H9 (cell line): ENCODE measurements at regions not wholly inside any gene's neighbourhood (a gene's known extent, or its start where the extent isn't known, plus 50 kb on each side); places are given as distances from the start of the nearest gene placed in this dataset.

Source experiments
- DNase-seq: peaks from one replicate; pipeline ENCODE4 v3.0.0-alpha.2; 2017
- H2AFZ ChIP-seq: one replicate; pipeline ENCODE4 v1.6.1; 2013; ENCODE audit warnings: mild to moderate bottlenecking, low read length, control low read depth, moderate library complexity
- H2AK5ac ChIP-seq: 2 replicates; pipeline ENCODE4 v1.6.1; 2013; ENCODE audit warnings: low read length, control low read depth, mixed read lengths; ENCODE audit not compliant: insufficient read length
- H2BK120ac ChIP-seq: one replicate; pipeline ENCODE4 v1.6.1; 2013; ENCODE audit warnings: low read depth, mild to moderate bottlenecking, low read length, control low read depth, inconsistent platforms; ENCODE audit not compliant: poor library complexity, severe bottlenecking
- H2BK12ac ChIP-seq: 2 replicates; pipeline ENCODE4 v1.6.1; 2013; ENCODE audit warnings: low read length, control low read depth, mixed read lengths, low read depth; ENCODE audit not compliant: insufficient read length
- H2BK15ac ChIP-seq: 2 replicates; pipeline ENCODE4 v1.6.1; 2013; ENCODE audit warnings: low read depth, low read length, control low read depth
- H2BK20ac ChIP-seq: one replicate; pipeline ENCODE4 v1.6.1; 2013; ENCODE audit warnings: low read depth, mild to moderate bottlenecking, low read length, control low read depth, inconsistent platforms; ENCODE audit not compliant: poor library complexity, severe bottlenecking
- H2BK5ac ChIP-seq: 2 replicates; pipeline ENCODE4 v1.6.1; 2013; ENCODE audit warnings: low read length, control low read depth, mixed read lengths; ENCODE audit not compliant: insufficient read length
- H3K14ac ChIP-seq: 2 replicates; pipeline ENCODE4 v1.6.1; 2013; ENCODE audit warnings: low read length, control low read depth; ENCODE audit not compliant: insufficient read depth
- H3K18ac ChIP-seq: 2 replicates; pipeline ENCODE4 v1.6.1; 2013; ENCODE audit warnings: low read depth, mild to moderate bottlenecking, mixed read lengths, low read length, control low read depth; ENCODE audit not compliant: insufficient read length
- H3K23ac ChIP-seq: 2 replicates; pipeline ENCODE4 v1.6.1; 2013; ENCODE audit warnings: low read length, control low read depth, mixed read lengths, low read depth; ENCODE audit not compliant: insufficient read length
- H3K23me2 ChIP-seq: 2 replicates; pipeline ENCODE4 v1.6.1; 2013; ENCODE audit warnings: low read depth, mild to moderate bottlenecking, mixed read lengths, low read length, control low read depth; ENCODE audit not compliant: insufficient read length, poor library complexity, severe bottlenecking
- H3K27ac ChIP-seq: 2 replicates; pipeline ENCODE4 v1.5.1; 2013; ENCODE audit warnings: low read length, control low read depth, mixed read lengths, low read depth; ENCODE audit not compliant: insufficient read length
- H3K27me3 ChIP-seq: 2 replicates; pipeline ENCODE4 v1.6.1; 2013; ENCODE audit warnings: low read length, control low read depth, inconsistent platforms; ENCODE audit not compliant: insufficient read depth
- H3K4ac ChIP-seq: 2 replicates; pipeline ENCODE4 v1.6.1; 2013; ENCODE audit warnings: low read depth, mild to moderate bottlenecking, control low read depth, inconsistent platforms, low read length, moderate library complexity
- H3K4me1 ChIP-seq: 2 replicates; pipeline ENCODE4 v1.6.1; 2013; ENCODE audit warnings: low read length, control low read depth, inconsistent platforms; ENCODE audit not compliant: insufficient read depth
- H3K4me2 ChIP-seq: 2 replicates; pipeline ENCODE4 v1.6.1; 2013; ENCODE audit warnings: low read length, control low read depth, mixed read lengths; ENCODE audit not compliant: insufficient read length, insufficient read depth
- H3K56ac ChIP-seq: 2 replicates; pipeline ENCODE4 v1.6.1; 2013; ENCODE audit warnings: low read depth, mild to moderate bottlenecking, mixed read lengths, low read length, control low read depth; ENCODE audit not compliant: insufficient read length
- H3K79me1 ChIP-seq: 2 replicates; pipeline ENCODE4 v1.6.1; 2013; ENCODE audit warnings: low read depth, mild to moderate bottlenecking, moderate library complexity, low read length, control low read depth, inconsistent platforms; ENCODE audit not compliant: insufficient read depth, poor library complexity, severe bottlenecking
- H3K79me2 ChIP-seq: 2 replicates; pipeline ENCODE4 v1.6.1; 2013; ENCODE audit warnings: low read length, control low read depth, inconsistent platforms; ENCODE audit not compliant: insufficient read depth
- H3K9ac ChIP-seq: 2 replicates; pipeline ENCODE4 v1.6.1; 2013; ENCODE audit warnings: low read length, control low read depth, mixed read lengths; ENCODE audit not compliant: insufficient read length; ENCODE audit errors: extremely low read depth
- H3K9me3 ChIP-seq: one replicate; pipeline ENCODE4 v1.6.1; 2013; ENCODE audit warnings: low read depth, low read length, inconsistent platforms; ENCODE audit not compliant: control insufficient read depth
- H3T11ph ChIP-seq: one replicate; pipeline ENCODE4 v1.6.1; 2013; ENCODE audit warnings: mild to moderate bottlenecking, low read length, control low read depth, inconsistent platforms
- H4K20me1 ChIP-seq: one replicate; pipeline ENCODE4 v1.6.1; 2013; ENCODE audit not compliant: control insufficient read depth, insufficient read length, insufficient read depth
- H4K5ac ChIP-seq: 2 replicates; pipeline ENCODE4 v1.6.1; 2013; ENCODE audit warnings: low read depth, mild to moderate bottlenecking, mixed read lengths, low read length, control low read depth; ENCODE audit not compliant: insufficient read length
- H4K8ac ChIP-seq: replicated peaks from 2 replicates; pipeline ENCODE4 v1.6.1; 2013; ENCODE audit warnings: low read length, control low read depth, mixed read lengths, low read depth; ENCODE audit not compliant: insufficient read length
- H4K91ac ChIP-seq: 2 replicates; pipeline ENCODE4 v1.6.1; 2013; ENCODE audit warnings: low read depth, mild to moderate bottlenecking, moderate library complexity, mixed read lengths, low read length, control low read depth; ENCODE audit not compliant: insufficient read length
- H3K27ac Mint-ChIP-seq, 3 experiments: 2 replicates in 2 of 3; 3 replicates in 1 of 3; pipeline ENCODE4 v1.8.0; 2020 to 2021; ENCODE audit warnings: mixed read lengths in 3 of 3, mild to moderate bottlenecking in 1 of 3, moderate library complexity in 1 of 3
- H3K27me3 Mint-ChIP-seq: 2 replicates; pipeline ENCODE4 v1.8.0; 2021; ENCODE audit warnings: low read depth, mild to moderate bottlenecking, moderate library complexity, mixed read lengths
- H3K36me3 Mint-ChIP-seq, 3 experiments: 2 replicates in 2 of 3; 3 replicates in 1 of 3; pipeline ENCODE4 v1.8.0; 2020 to 2021; ENCODE audit warnings: low read depth in 3 of 3, mixed read lengths in 3 of 3; ENCODE audit not compliant: insufficient read depth in 1 of 3
- H3K4me1 Mint-ChIP-seq, 2 experiments: 2 replicates each; pipeline ENCODE4 v1.8.0; 2020; ENCODE audit warnings: mixed read lengths in 2 of 2
- H3K4me3 Mint-ChIP-seq, 2 experiments: 2 replicates in 1 of 2; 3 replicates in 1 of 2; pipeline ENCODE4 v1.8.0; 2020 to 2021; ENCODE audit warnings: mild to moderate bottlenecking in 2 of 2, mixed read lengths in 2 of 2, moderate library complexity in 1 of 2
- H3K9me3 Mint-ChIP-seq, 2 experiments: 2 replicates in 1 of 2; 3 replicates in 1 of 2; pipeline ENCODE4 v1.8.0; 2020; ENCODE audit warnings: mild to moderate bottlenecking in 2 of 2, mixed read lengths in 2 of 2, moderate library complexity in 1 of 2
- TF ChIP-seq, protein P1 (sequence below): fragments of 200-600 bp; sonication (generic); conservative IDR thresholded peaks from 3 replicates; pipeline ENCODE4 v1.8.0; 2021; ENCODE audit warnings: antibody characterized with exemption, mild to moderate bottlenecking

- H3K23me2 ChIP-seq, result no peaks in the 10 kb centered on the region
- no peak overlapping the region for H2BK20ac ChIP-seq
- no peak overlapping the region for H3K4ac ChIP-seq
- H2BK5ac ChIP-seq, result no peak overlapping the region
- no peaks in the 10 kb centered on the region for H3K79me1 ChIP-seq
- Mint-ChIP-seq H3K4me3 (no peak overlapping the region), H3K9me3 (no peaks in the 10 kb centered on the region), H3K27ac (no peak overlapping the region), H3K27me3 (no peaks in the 10 kb centered on the region), H3K4me1 (no peaks in the 10 kb centered on the region), H3K36me3 (no peaks in the 10 kb centered on the region)
- DNase-seq, result no peak
- no peak overlapping the region for H3K18ac ChIP-seq
- H3K27me3 ChIP-seq, result no peaks in the 10 kb centered on the region
- TF ChIP-seq, protein P1, sequence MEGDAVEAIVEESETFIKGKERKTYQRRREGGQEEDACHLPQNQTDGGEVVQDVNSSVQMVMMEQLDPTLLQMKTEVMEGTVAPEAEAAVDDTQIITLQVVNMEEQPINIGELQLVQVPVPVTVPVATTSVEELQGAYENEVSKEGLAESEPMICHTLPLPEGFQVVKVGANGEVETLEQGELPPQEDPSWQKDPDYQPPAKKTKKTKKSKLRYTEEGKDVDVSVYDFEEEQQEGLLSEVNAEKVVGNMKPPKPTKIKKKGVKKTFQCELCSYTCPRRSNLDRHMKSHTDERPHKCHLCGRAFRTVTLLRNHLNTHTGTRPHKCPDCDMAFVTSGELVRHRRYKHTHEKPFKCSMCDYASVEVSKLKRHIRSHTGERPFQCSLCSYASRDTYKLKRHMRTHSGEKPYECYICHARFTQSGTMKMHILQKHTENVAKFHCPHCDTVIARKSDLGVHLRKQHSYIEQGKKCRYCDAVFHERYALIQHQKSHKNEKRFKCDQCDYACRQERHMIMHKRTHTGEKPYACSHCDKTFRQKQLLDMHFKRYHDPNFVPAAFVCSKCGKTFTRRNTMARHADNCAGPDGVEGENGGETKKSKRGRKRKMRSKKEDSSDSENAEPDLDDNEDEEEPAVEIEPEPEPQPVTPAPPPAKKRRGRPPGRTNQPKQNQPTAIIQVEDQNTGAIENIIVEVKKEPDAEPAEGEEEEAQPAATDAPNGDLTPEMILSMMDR, result no peak
- H3K9ac ChIP-seq, result no peak overlapping the region
- H3K56ac ChIP-seq, result no peak overlapping the region
- H4K20me1 ChIP-seq, result no peaks in the 10 kb centered on the region
- no peak overlapping the region for H3K23ac ChIP-seq
- no peak overlapping the region for H3K27ac ChIP-seq
- H2BK15ac ChIP-seq, result no peak overlapping the region
- no peak overlapping the region for H2AK5ac ChIP-seq
- H4K91ac ChIP-seq, result no peak overlapping the region
- no peaks in the 10 kb centered on the region for H3K4me1 ChIP-seq
- no peak overlapping the region for H2BK12ac ChIP-seq
- H2BK120ac ChIP-seq, result no peak overlapping the region
- H4K5ac ChIP-seq, result no peak overlapping the region
- H3K4me2 ChIP-seq, result no peak overlapping the region
- H4K8ac ChIP-seq, result no peak overlapping the region
- peak overlapping the region; percentile 23 for H2AFZ ChIP-seq
- H3T11ph ChIP-seq, result no peak overlapping the region
- no peak overlapping the region for H3K14ac ChIP-seq
- no peaks in the 10 kb centered on the region for H3K79me2 ChIP-seq
- no peaks in the 10 kb centered on the region for H3K9me3 ChIP-seq
Measured at GRCh38 chr11:24056051-24056450, 440.8 kb upstream of the LUZP2 start.
